ENCODE measurements at regions not wholly inside any gene's neighbourhood (a gene's known extent, or its start where the extent isn't known, plus 50 kb on each side); places are given as distances from the start of the nearest gene placed in this dataset.

GRCh38 chr5:67623078-67623477 is 426.5 kb upstream of the CD180 start:
- Histone ChIP-seq H2AK5ac (ENCODE audit: low read depth, low read length) (no peak overlapping the region), H3K9me3 (replicated peaks in 1 of 2; ENCODE audit: control insufficient read depth in 2 of 2, insufficient read depth in 1 of 2, low read depth in 1 of 2, low read length in 2 of 2) (no peaks in the 10 kb centered on the region), H3K27me3 (ENCODE audit: control insufficient read depth in 3 of 3, insufficient read depth in 3 of 3, low read depth in 1 of 3, low read length in 3 of 3) (no peaks in the 10 kb centered on the region), H2AFZ (ENCODE audit: low read length) (no peak overlapping the region), H4K91ac (ENCODE audit: low read depth, low read length, poor library complexity) (no peak overlapping the region), H2BK15ac (ENCODE audit: low read length) (no peak overlapping the region), H2BK5ac (ENCODE audit: low read length) (no peak overlapping the region), H3K4me3 (ENCODE audit: low read length in 2 of 2) (no peak overlapping the region), H3K14ac (ENCODE audit: low read length) (no peak overlapping the region), H3K9ac (ENCODE audit: low read depth, low read length, poor library complexity) (no peak overlapping the region), H3K23ac (ENCODE audit: low read depth, low read length, poor library complexity) (no peak overlapping the region), H2BK120ac (ENCODE audit: low read depth, low read length) (no peak overlapping the region), H3K4ac (ENCODE audit: low read length) (no peak overlapping the region), H3K36me3 (replicated peaks in 1 of 2; ENCODE audit: control insufficient read depth in 2 of 2, insufficient read depth in 2 of 2, low read length in 2 of 2) (no peaks in the 10 kb centered on the region), H4K8ac (ENCODE audit: low read depth, low read length) (no peak overlapping the region), H3K4me2 (ENCODE audit: insufficient read depth, low read length, poor library complexity, severe bottlenecking) (no peak overlapping the region), H3K4me1 (ENCODE audit: control insufficient read depth in 2 of 2, insufficient read depth in 1 of 2, low read depth in 1 of 2, low read length in 2 of 2) (peaks cover 0 to 4% of the 10 kb centered on the region in 2 donors), H3K79me1 (ENCODE audit: low read depth, low read length) (no peaks in the 10 kb centered on the region), H3K18ac (ENCODE audit: low read length) (no peak overlapping the region), H2BK12ac (ENCODE audit: low read length) (no peak overlapping the region), H3K27ac (replicated peaks; ENCODE audit: low read length) (no peak overlapping the region)
- no peak for DNase-seq (ENCODE audit: low spot score)
- no CpG with 5 or more reads among the region's 1 CpG for WGBS, 2 donors (ENCODE audit: extremely low coverage in 2 of 2, insufficient read length in 2 of 2, insufficient replicate concordance in 1 of 2)

- H2BK120ac ChIP-seq (ENCODE audit: low read depth, low read length), result no peak overlapping the region
- H3K36me3 ChIP-seq (replicated peaks in 1 of 2; ENCODE audit: control insufficient read depth in 2 of 2, insufficient read depth in 2 of 2, low read length in 2 of 2), result no peaks in the 10 kb centered on the region
- DNase-seq (ENCODE audit: low spot score), result no peak
- H2AK5ac ChIP-seq (ENCODE audit: low read depth, low read length), result no peak overlapping the region
- no peak overlapping the region for H2BK15ac ChIP-seq (ENCODE audit: low read length)
- no peak overlapping the region for H3K27ac ChIP-seq (replicated peaks; ENCODE audit: low read length)
- no peak overlapping the region for H3K18ac ChIP-seq (ENCODE audit: low read length)
- H3K79me1 ChIP-seq (ENCODE audit: low read depth, low read length), result no peaks in the 10 kb centered on the region
- H3K4ac ChIP-seq (ENCODE audit: low read length), result no peak overlapping the region
- no peak overlapping the region for H3K4me2 ChIP-seq (ENCODE audit: insufficient read depth, low read length, poor library complexity, severe bottlenecking)
- H2BK5ac ChIP-seq (ENCODE audit: low read length), result no peak overlapping the region
- no peak overlapping the region for H2BK12ac ChIP-seq (ENCODE audit: low read length)
- WGBS, 2 donors (ENCODE audit: extremely low coverage in 2 of 2, insufficient read length in 2 of 2, insufficient replicate concordance in 1 of 2), result no CpG with 5 or more reads among the region's 11 CpGs
- H3K4me1 ChIP-seq (ENCODE audit: control insufficient read depth in 2 of 2, insufficient read depth in 1 of 2, low read depth in 1 of 2, low read length in 2 of 2), result peaks cover 0 to 4% of the 10 kb centered on the region in 2 donors
- peak overlapping the region; percentile 32 for H2AFZ ChIP-seq (ENCODE audit: low read length)
- no peaks in the 10 kb centered on the region for H3K9me3 ChIP-seq (replicated peaks in 1 of 2; ENCODE audit: control insufficient read depth in 2 of 2, insufficient read depth in 1 of 2, low read depth in 1 of 2, low read length in 2 of 2)
- no peak overlapping the region for H3K14ac ChIP-seq (ENCODE audit: low read length)
- H4K91ac ChIP-seq (ENCODE audit: low read depth, low read length, poor library complexity), result no peak overlapping the region
- no peaks in the 10 kb centered on the region for H3K27me3 ChIP-seq (ENCODE audit: control insufficient read depth in 3 of 3, insufficient read depth in 3 of 3, low read depth in 1 of 3, low read length in 3 of 3)
- no peak overlapping the region for H3K23ac ChIP-seq (ENCODE audit: low read depth, low read length, poor library complexity)
- H4K8ac ChIP-seq (ENCODE audit: low read depth, low read length), result no peak overlapping the region
- no peak overlapping the region for H3K9ac ChIP-seq (ENCODE audit: low read depth, low read length, poor library complexity)
- H3K4me3 ChIP-seq (ENCODE audit: low read length in 2 of 2), result no peak overlapping the region
These were observed 424.1 kb upstream of the CD180 start for GRCh38 chr5:67620424-67621397.

- peaks cover 0 to 4% of the 10 kb centered on the region in 2 donors for H3K4me1 ChIP-seq (ENCODE audit: control insufficient read depth in 2 of 2, insufficient read depth in 1 of 2, low read depth in 1 of 2, low read length in 2 of 2)
- no peaks in the 10 kb centered on the region for H3K9me3 ChIP-seq (replicated peaks in 1 of 2; ENCODE audit: control insufficient read depth in 2 of 2, insufficient read depth in 1 of 2, low read depth in 1 of 2, low read length in 2 of 2)
- H3K9ac ChIP-seq (ENCODE audit: low read depth, low read length, poor library complexity), result no peak overlapping the region
- H3K4ac ChIP-seq (ENCODE audit: low read length), result no peak overlapping the region
- no peak overlapping the region for H2AK5ac ChIP-seq (ENCODE audit: low read depth, low read length)
- H3K14ac ChIP-seq (ENCODE audit: low read length), result no peak overlapping the region
- H3K23ac ChIP-seq (ENCODE audit: low read depth, low read length, poor library complexity), result no peak overlapping the region
- peak overlapping the region; percentile 3 for H2AFZ ChIP-seq (ENCODE audit: low read length)
- H3K18ac ChIP-seq (ENCODE audit: low read length), result no peak overlapping the region
- H3K36me3 ChIP-seq (replicated peaks in 1 of 2; ENCODE audit: control insufficient read depth in 2 of 2, insufficient read depth in 2 of 2, low read length in 2 of 2), result no peaks in the 10 kb centered on the region
- DNase-seq (ENCODE audit: low spot score), result no peak
- H4K91ac ChIP-seq (ENCODE audit: low read depth, low read length, poor library complexity), result no peak overlapping the region
- no peak overlapping the region for H2BK5ac ChIP-seq (ENCODE audit: low read length)
- no peaks in the 10 kb centered on the region for H3K79me1 ChIP-seq (ENCODE audit: low read depth, low read length)
- H2BK12ac ChIP-seq (ENCODE audit: low read length), result no peak overlapping the region
- no peak overlapping the region for H3K4me2 ChIP-seq (ENCODE audit: insufficient read depth, low read length, poor library complexity, severe bottlenecking)
- WGBS, 2 donors (ENCODE audit: extremely low coverage in 2 of 2, insufficient read length in 2 of 2, insufficient replicate concordance in 1 of 2), result no CpG with 5 or more reads among the region's 4 CpGs
- no peak overlapping the region for H2BK120ac ChIP-seq (ENCODE audit: low read depth, low read length)
- no peak overlapping the region for H3K27ac ChIP-seq (replicated peaks; ENCODE audit: low read length)
- no peaks in the 10 kb centered on the region for H3K27me3 ChIP-seq (ENCODE audit: control insufficient read depth in 3 of 3, insufficient read depth in 3 of 3, low read depth in 1 of 3, low read length in 3 of 3)
- H3K4me3 ChIP-seq (ENCODE audit: low read length in 2 of 2), result no peak overlapping the region
- no peak overlapping the region for H4K8ac ChIP-seq (ENCODE audit: low read depth, low read length)
- H2BK15ac ChIP-seq (ENCODE audit: low read length), result no peak overlapping the region
These were observed 423.0 kb upstream of the CD180 start for GRCh38 chr5:67619636-67620035.

- Histone ChIP-seq H3K4me3 (ENCODE audit: low read length in 2 of 2) (no peak overlapping the region), H2BK5ac (ENCODE audit: low read length) (no peak overlapping the region), H3K14ac (ENCODE audit: low read length) (no peak overlapping the region), H3K4me2 (ENCODE audit: insufficient read depth, low read length, poor library complexity, severe bottlenecking) (no peak overlapping the region), H3K27ac (replicated peaks; ENCODE audit: low read length) (no peak overlapping the region), H3K27me3 (ENCODE audit: control insufficient read depth in 3 of 3, insufficient read depth in 3 of 3, low read depth in 1 of 3, low read length in 3 of 3) (no peaks in the 10 kb centered on the region), H3K23ac (ENCODE audit: low read depth, low read length, poor library complexity) (no peak overlapping the region), H3K9ac (ENCODE audit: low read depth, low read length, poor library complexity) (no peak overlapping the region), H2BK120ac (ENCODE audit: low read depth, low read length) (no peak overlapping the region), H3K18ac (ENCODE audit: low read length) (no peak overlapping the region), H2AK5ac (ENCODE audit: low read depth, low read length) (no peak overlapping the region), H2AFZ (ENCODE audit: low read length) (no peak overlapping the region), H3K9me3 (replicated peaks in 1 of 2; ENCODE audit: control insufficient read depth in 2 of 2, insufficient read depth in 1 of 2, low read depth in 1 of 2, low read length in 2 of 2) (no peaks in the 10 kb centered on the region), H2BK15ac (ENCODE audit: low read length) (no peak overlapping the region), H3K4me1 (ENCODE audit: control insufficient read depth in 2 of 2, insufficient read depth in 1 of 2, low read depth in 1 of 2, low read length in 2 of 2) (peaks cover 0 to 4% of the 10 kb centered on the region in 2 donors), H3K36me3 (replicated peaks in 1 of 2; ENCODE audit: control insufficient read depth in 2 of 2, insufficient read depth in 2 of 2, low read length in 2 of 2) (no peaks in the 10 kb centered on the region), H2BK12ac (ENCODE audit: low read length) (no peak overlapping the region), H3K79me1 (ENCODE audit: low read depth, low read length) (no peaks in the 10 kb centered on the region), H4K8ac (ENCODE audit: low read depth, low read length) (no peak overlapping the region), H4K91ac (ENCODE audit: low read depth, low read length, poor library complexity) (no peak overlapping the region), H3K4ac (ENCODE audit: low read length) (no peak overlapping the region)
- DNase-seq (ENCODE audit: low spot score), result no peak
These were observed 422.6 kb upstream of the CD180 start for GRCh38 chr5:67619235-67619634.
